ENCODE measurements at regions not wholly inside any gene's neighbourhood (a gene's known extent, or its start where the extent isn't known, plus 50 kb on each side); places are given as distances from the start of the nearest gene placed in this dataset.

GRCh38 chr18:40630496-40630895 is 1324.5 kb upstream of the PIK3C3 start:
- TF ChIP-seq, protein P1, sequence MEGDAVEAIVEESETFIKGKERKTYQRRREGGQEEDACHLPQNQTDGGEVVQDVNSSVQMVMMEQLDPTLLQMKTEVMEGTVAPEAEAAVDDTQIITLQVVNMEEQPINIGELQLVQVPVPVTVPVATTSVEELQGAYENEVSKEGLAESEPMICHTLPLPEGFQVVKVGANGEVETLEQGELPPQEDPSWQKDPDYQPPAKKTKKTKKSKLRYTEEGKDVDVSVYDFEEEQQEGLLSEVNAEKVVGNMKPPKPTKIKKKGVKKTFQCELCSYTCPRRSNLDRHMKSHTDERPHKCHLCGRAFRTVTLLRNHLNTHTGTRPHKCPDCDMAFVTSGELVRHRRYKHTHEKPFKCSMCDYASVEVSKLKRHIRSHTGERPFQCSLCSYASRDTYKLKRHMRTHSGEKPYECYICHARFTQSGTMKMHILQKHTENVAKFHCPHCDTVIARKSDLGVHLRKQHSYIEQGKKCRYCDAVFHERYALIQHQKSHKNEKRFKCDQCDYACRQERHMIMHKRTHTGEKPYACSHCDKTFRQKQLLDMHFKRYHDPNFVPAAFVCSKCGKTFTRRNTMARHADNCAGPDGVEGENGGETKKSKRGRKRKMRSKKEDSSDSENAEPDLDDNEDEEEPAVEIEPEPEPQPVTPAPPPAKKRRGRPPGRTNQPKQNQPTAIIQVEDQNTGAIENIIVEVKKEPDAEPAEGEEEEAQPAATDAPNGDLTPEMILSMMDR (IDR thresholded peaks at IDR 0.05; ENCODE audit: low read depth, low read length, poor library complexity, severe bottlenecking) = no peak
- TF ChIP-seq EZH2phosphoT487 (IDR thresholded peaks at IDR 0.05; ENCODE audit: borderline replicate concordance, low read length) = no peak

Data from DOHH2 (cell line).